ENCODE measurements at regions not wholly inside any gene's neighbourhood (a gene's known extent, or its start where the extent isn't known, plus 50 kb on each side); places are given as distances from the start of the nearest gene placed in this dataset.

- H3K79me1 ChIP-seq (ENCODE audit: low read depth in 1 of 2, low read length in 2 of 2) = no peaks in the 10 kb centered on the region
- ATAC-seq (ENCODE audit: low read depth) (no peak), DNase-seq (no peak)
- no peak overlapping the region for H2AK5ac ChIP-seq (ENCODE audit: low read depth, low read length)
- H3K36me3 ChIP-seq (ENCODE audit: control insufficient read depth, insufficient read depth, low read length) = no peaks in the 10 kb centered on the region
- H3K23ac ChIP-seq (ENCODE audit: low read depth, low read length) = no peak overlapping the region
- no peak overlapping the region for H3K18ac ChIP-seq (ENCODE audit: low read depth, low read length)
- no peaks in the 10 kb centered on the region for H3K9me3 ChIP-seq (ENCODE audit: control insufficient read depth, insufficient read depth, low read length)
- H2BK120ac ChIP-seq (ENCODE audit: low read depth, low read length) = no peak overlapping the region
- no peaks in the 10 kb centered on the region for H4K20me1 ChIP-seq (ENCODE audit: insufficient read depth, low read length)
- H3K4me2 ChIP-seq (ENCODE audit: low read depth, low read length) = no peak overlapping the region
- no TSS peak for BruUV-seq (replicated peaks)
- intact Hi-C loops (cut with micrococcal nuclease) = no loop called here
- H3K4me3 ChIP-seq (ENCODE audit: insufficient read depth, low read depth, low read length) = no peak overlapping the region
- no peaks in the 10 kb centered on the region for H3K27me3 ChIP-seq (ENCODE audit: control insufficient read depth, insufficient read depth, low read length)
- H3K27ac ChIP-seq (ENCODE audit: insufficient read depth, low read length) = no peak overlapping the region
- no peak overlapping the region for H3K9ac ChIP-seq (ENCODE audit: low read depth, low read length)
- H2AFZ ChIP-seq (replicated peaks; ENCODE audit: low read length, poor library complexity) = no peak overlapping the region
- POLR2A ChIA-PET (ENCODE audit: unreplicated experiment) = no interaction called here
- no peak overlapping the region for H4K91ac ChIP-seq (ENCODE audit: insufficient read depth, low read depth, low read length)
- no peak overlapping the region for H2BK20ac ChIP-seq (ENCODE audit: low read depth, low read length)
- no peaks in the 10 kb centered on the region for H3K4me1 ChIP-seq (ENCODE audit: control insufficient read depth, insufficient read depth, low read length)
- WGBS, 2 experiments (ENCODE audit: extremely low coverage in 2 of 2, insufficient read length in 1 of 2) = no CpG with 5 or more reads among the region's 5 CpGs
- no peak overlapping the region for H2AK9ac ChIP-seq (replicated peaks; ENCODE audit: low read depth, low read length, poor library complexity)
- H4K5ac ChIP-seq (ENCODE audit: low read depth, low read length) = no peak overlapping the region
- no peak overlapping the region for H3K14ac ChIP-seq (replicated peaks; ENCODE audit: low read depth, low read length)
- CTCF ChIA-PET = no interaction called here
- H4K8ac ChIP-seq (ENCODE audit: low read depth in 2 of 2, low read length in 2 of 2) = no peak overlapping the region
- in situ Hi-C loops (cut with MboI; ENCODE audit: low sequenced_read_pairs) = no loop called here
- H3K56ac ChIP-seq (ENCODE audit: extremely low read depth, insufficient read depth, low read length) = no peak overlapping the region
- H2BK5ac ChIP-seq (ENCODE audit: low read depth, low read length, poor library complexity, severe bottlenecking) = no peak overlapping the region
- no peak overlapping the region for H2BK15ac ChIP-seq (ENCODE audit: low read depth, low read length)
- TF ChIP-seq RFX5 (IDR thresholded peaks at IDR 0.05; ENCODE audit: low read depth, low read length) = no peak
- no peak for TF ChIP-seq RAD21 (IDR thresholded peaks at IDR 0.05; ENCODE audit: low read length)
- TF ChIP-seq MAZ (IDR thresholded peaks at IDR 0.05; ENCODE audit: borderline replicate concordance, low read depth, low read length) = no peak
- no peak for TF ChIP-seq FOS (IDR thresholded peaks at IDR 0.05; ENCODE audit: low read depth, low read length)
- TF ChIP-seq CHD1 (IDR thresholded peaks at IDR 0.05; ENCODE audit: low read depth, low read length) = no peak
- TF ChIP-seq CEBPB (IDR thresholded peaks at IDR 0.05; ENCODE audit: low read depth, low read length) = no peak
- no peak for TF ChIP-seq ELK1 (IDR thresholded peaks at IDR 0.05; ENCODE audit: borderline replicate concordance, low read depth, low read length)
- no peak for TF ChIP-seq NFE2L2 (IDR thresholded peaks at IDR 0.05; ENCODE audit: low read depth, low read length)
- no peak overlapping the region for H3K4ac ChIP-seq (ENCODE audit: low read depth, low read length)
- dilution Hi-C loops (cut with HindIII; ENCODE audit: low sequenced_read_pairs, unreplicated experiment) = no loop called here
- no peaks in the 10 kb centered on the region for H3K9me1 ChIP-seq (ENCODE audit: insufficient read depth, low read length)
These were observed 60.2 kb upstream of the STARD4 start for GRCh38 chr5:111572561-111572960.

All from IMR-90 (cell line).